ENCODE measurements at regions not wholly inside any gene's neighbourhood (a gene's known extent, or its start where the extent isn't known, plus 50 kb on each side); places are given as distances from the start of the nearest gene placed in this dataset.
"Not testable (repeated sequence)": the region's sequence is repeated elsewhere in the genome, so short reads cannot be mapped to it uniquely, and the experiment has no call there.

- no peak for DNase-seq (ENCODE audit: low read depth)
Measured at GRCh38 chr1:94302497-94302896, 65.1 kb upstream of the ARHGAP29 start.

- no peak for DNase-seq (ENCODE audit: low read depth)
Measured at GRCh38 chr1:94301186-94301585, 63.8 kb upstream of the ARHGAP29 start.

- no peak for DNase-seq (ENCODE audit: low read depth)
Measured at GRCh38 chr1:94300731-94301130, 63.3 kb upstream of the ARHGAP29 start.

GRCh38 chr1:94299627-94300553 is 62.5 kb upstream of the ARHGAP29 start:
- DNase-seq (ENCODE audit: low read depth), result no peak

GRCh38 chr1:94298861-94299260 is 61.5 kb upstream of the ARHGAP29 start:
- DNase-seq (ENCODE audit: low read depth), result no peak

GRCh38 chr1:94296018-94296417 is 58.6 kb upstream of the ARHGAP29 start:
- DNase-seq (ENCODE audit: low read depth), result peak; percentile 86

GRCh38 chr1:94292978-94293377 is 55.6 kb upstream of the ARHGAP29 start:
- not testable (repeated sequence) for DNase-seq (ENCODE audit: low read depth)

GRCh38 chr1:94289244-94289643 is 51.9 kb upstream of the ARHGAP29 start:
- not testable (repeated sequence) for DNase-seq (ENCODE audit: low read depth)
